HG03378 (cell line): ENCODE measurements at regions not wholly inside any gene's neighbourhood (a gene's known extent, or its start where the extent isn't known, plus 50 kb on each side); places are given as distances from the start of the nearest gene placed in this dataset.

Source experiments
- ATAC-seq: cut with Tn5 transposase; IDR thresholded peaks from one replicate; pipeline ENCODE4 v1.9.1; 2021; ENCODE audit warnings: mild to moderate bottlenecking, moderate library complexity; ENCODE audit not compliant: unreplicated experiment

- no peak for ATAC-seq
Observed at GRCh38 chr6:1514078-1514477, 95.6 kb upstream of the FOXC1 start.

- no peak for ATAC-seq
Observed at GRCh38 chr6:1515280-1515679, 94.4 kb upstream of the FOXC1 start.

GRCh38 chr6:1515781-1516180, 93.9 kb upstream of the FOXC1 start:
- no peak for ATAC-seq

- ATAC-seq: no peak
Observed at GRCh38 chr6:1516742-1517520, 92.8 kb upstream of the FOXC1 start.

GRCh38 chr6:1518855-1519254, 90.9 kb upstream of the FOXC1 start:
- ATAC-seq: no peak

GRCh38 chr6:1519597-1519996, 90.1 kb upstream of the FOXC1 start:
- no peak for ATAC-seq

- ATAC-seq: no peak
Observed at GRCh38 chr6:1522779-1523178, 86.9 kb upstream of the FOXC1 start.

GRCh38 chr6:1524040-1524480, 85.7 kb upstream of the FOXC1 start:
- no peak for ATAC-seq

GRCh38 chr6:1525364-1526038, 84.2 kb upstream of the FOXC1 start:
- no peak for ATAC-seq

GRCh38 chr6:1526398-1527072, 83.2 kb upstream of the FOXC1 start:
- no peak for ATAC-seq

- no peak for ATAC-seq
Observed at GRCh38 chr6:1527073-1527457, 82.7 kb upstream of the FOXC1 start.

GRCh38 chr6:1535295-1535694, 74.4 kb upstream of the FOXC1 start:
- ATAC-seq: no peak

GRCh38 chr6:1536526-1537429, 72.9 kb upstream of the FOXC1 start:
- ATAC-seq: no peak

GRCh38 chr6:1538369-1538768, 71.3 kb upstream of the FOXC1 start:
- ATAC-seq: no peak

- no peak for ATAC-seq
Observed at GRCh38 chr6:1538810-1539478, 70.8 kb upstream of the FOXC1 start.

- no peak for ATAC-seq
Observed at GRCh38 chr6:1540864-1541521, 68.7 kb upstream of the FOXC1 start.

GRCh38 chr6:1542335-1542734, 67.4 kb upstream of the FOXC1 start:
- ATAC-seq: no peak

- no peak for ATAC-seq
Observed at GRCh38 chr6:1542764-1543163, 67.0 kb upstream of the FOXC1 start.

GRCh38 chr6:1544000-1544399, 65.7 kb upstream of the FOXC1 start:
- ATAC-seq: no peak

- no peak for ATAC-seq
Observed at GRCh38 chr6:1544603-1545002, 65.1 kb upstream of the FOXC1 start.
